C4-2B (cell line): ENCODE measurements at regions not wholly inside any gene's neighbourhood (a gene's known extent, or its start where the extent isn't known, plus 50 kb on each side); places are given as distances from the start of the nearest gene placed in this dataset.

ENCODE experiments used
- H3K27ac ChIP-seq: fragments of 450-650 bp; 2 replicates; pipeline ENCODE4 v1.5.1; 2017
- CTCF ChIP-seq: fragments of 450-650 bp; conservative IDR thresholded peaks from 2 replicates; pipeline ENCODE4 v1.5.1; 2017; ENCODE audit warnings: mild to moderate bottlenecking
- ZFX ChIP-seq: fragments of 450-650 bp; IDR thresholded peaks from 2 replicates; pipeline ENCODE4 v1.6.1; 2017

DNA sequence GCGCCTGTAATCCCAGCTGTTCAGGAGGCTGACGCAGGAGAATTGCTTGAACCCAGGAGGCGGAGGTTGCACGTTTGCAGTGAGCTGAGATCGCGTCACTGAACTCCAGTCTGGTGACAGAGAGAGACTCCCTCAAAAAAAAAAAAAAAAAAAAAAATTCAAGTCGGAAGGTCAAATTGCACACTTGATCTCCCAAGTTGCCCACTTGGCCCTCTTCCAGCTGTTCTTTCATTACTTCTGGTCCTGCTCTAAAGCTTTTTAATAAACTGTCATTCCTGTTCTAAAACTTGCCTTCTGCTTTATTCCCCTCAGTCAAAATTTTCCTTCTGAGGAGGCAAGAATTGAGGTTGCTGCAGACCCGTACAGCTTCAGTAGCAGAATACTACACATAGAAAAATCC lies 2358.0 kb downstream of the ARAP2 start:
- H3K27ac ChIP-seq, result no peak overlapping the region
- no peak for TF ChIP-seq ZFX
- TF ChIP-seq CTCF, result no peak

- no peak overlapping the region for H3K27ac ChIP-seq
- TF ChIP-seq ZFX (no peak), CTCF (no peak)
Measured at GRCh38 chr4:33890841-33891240, 2353.5 kb downstream of the ARAP2 start.

- H3K27ac ChIP-seq, result no peak overlapping the region
- TF ChIP-seq CTCF, result no peak
- no peak for TF ChIP-seq ZFX
Measured at GRCh38 chr4:33911959-33912358, 2332.4 kb downstream of the ARAP2 start.

GRCh38 chr4:33914386-33914785 lies 2329.9 kb downstream of the ARAP2 start:
- no peak for TF ChIP-seq CTCF
- no peak for TF ChIP-seq ZFX
- H3K27ac ChIP-seq, result no peak overlapping the region

DNA sequence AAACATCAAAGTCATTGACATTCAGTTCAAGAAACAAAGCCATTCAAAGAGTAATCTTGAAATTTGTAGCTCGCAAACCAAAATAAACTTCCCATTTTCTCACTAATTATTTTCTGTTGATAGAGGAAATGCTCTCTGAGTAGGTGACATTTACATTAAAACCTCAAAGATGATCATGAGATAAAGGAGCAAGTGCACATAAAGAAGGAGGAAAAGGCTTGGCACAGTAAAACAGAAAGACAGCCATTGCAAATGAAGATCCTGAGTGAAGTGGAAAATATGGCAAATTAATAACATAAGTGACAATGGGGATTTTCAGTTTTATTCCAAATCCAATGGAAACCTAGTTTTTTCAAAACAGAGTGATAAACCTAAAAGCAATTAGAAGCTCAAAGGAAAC lies 2320.8 kb downstream of the ARAP2 start:
- TF ChIP-seq CTCF, result no peak
- TF ChIP-seq ZFX, result no peak

DNA sequence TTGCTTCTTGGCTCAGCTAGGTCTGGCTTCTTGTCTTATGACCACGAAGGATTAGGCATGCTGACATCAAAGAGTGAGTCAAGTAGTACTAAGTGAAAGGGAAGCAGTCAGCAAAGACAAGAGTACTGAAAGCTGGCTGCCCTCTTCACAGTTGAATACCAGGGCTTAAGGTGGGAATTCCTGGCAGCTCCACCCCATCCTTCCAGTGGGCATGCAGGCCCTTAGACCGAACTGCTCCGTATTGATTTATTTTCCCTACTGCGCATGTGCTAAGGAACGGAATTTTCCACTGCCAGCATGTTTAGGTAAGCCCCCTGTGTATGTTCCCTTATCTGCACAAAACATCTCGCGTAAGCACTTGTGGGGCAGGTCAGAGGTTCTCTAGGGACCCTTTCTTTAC lies 2320.1 kb downstream of the ARAP2 start:
- TF ChIP-seq ZFX (no peak), CTCF (no peak)
- no peak overlapping the region for H3K27ac ChIP-seq

More for the DNA sequence above, 2320.8 kb downstream of the ARAP2 start:
- H3K27ac ChIP-seq, result no peak overlapping the region

GRCh38 chr4:33924811-33925210 lies 2319.5 kb downstream of the ARAP2 start:
- TF ChIP-seq CTCF, result no peak
- no peak for TF ChIP-seq ZFX
- H3K27ac ChIP-seq, result no peak overlapping the region
